A673 (cell line): ENCODE measurements at regions not wholly inside any gene's neighbourhood (a gene's known extent, or its start where the extent isn't known, plus 50 kb on each side); places are given as distances from the start of the nearest gene placed in this dataset.

Experiments used
- BruUV-seq: library from RNA; stranded (reverse); fragments of 400-500 nt; replicated peaks from 2 replicates; lab custom pipeline; 2021; lab: Mats Ljungman, UMichigan
- CTCF ChIA-PET: fragments of 300-600 bp; sonication (Branson Sonifier 250); formaldehyde crosslinking; loops from one replicate; lab custom pipeline; 2022; ENCODE audit warnings: antibody characterized with exemption; lab: Charles Lee
- POLR2A ChIA-PET: fragments of 300-600 bp; sonication (Branson Sonifier 250); formaldehyde crosslinking; loops from one replicate; lab custom pipeline; 2022; ENCODE audit warnings: antibody characterized with exemption; ENCODE audit not compliant: low non-redundant PET; lab: Charles Lee
- DNase-seq: peaks from one replicate; pipeline ENCODE4 v3.0.0-alpha.2; 2015; ENCODE audit warnings: low spot score
- H3K27ac ChIP-seq: fragments of 200-600 bp; sonication (generic); 2 replicates; pipeline ENCODE4 v1.5.1; 2016; ENCODE audit warnings: mixed run types, low read depth, mild to moderate bottlenecking, mixed read lengths, antibody characterized with exemption, low read length; ENCODE audit not compliant: poor library complexity, severe bottlenecking
- H3K27me3 ChIP-seq: fragments of 200-600 bp; sonication (generic); replicated peaks from 2 replicates; pipeline ENCODE4 v1.6.1; 2017; ENCODE audit warnings: mixed run types, low read depth, mild to moderate bottlenecking, mixed read lengths, antibody characterized with exemption, low read length; ENCODE audit not compliant: insufficient read depth, poor library complexity
- H3K36me3 ChIP-seq: fragments of 200-600 bp; sonication (generic); 2 replicates; pipeline ENCODE4 v1.6.1; 2016; ENCODE audit warnings: mixed run types, mild to moderate bottlenecking, mixed read lengths, antibody characterized with exemption, low read length; ENCODE audit not compliant: insufficient read depth, poor library complexity, severe bottlenecking
- H3K4me1 ChIP-seq: fragments of 200-600 bp; sonication (generic); 2 replicates; pipeline ENCODE4 v1.6.1; 2017; ENCODE audit warnings: mixed run types, mild to moderate bottlenecking, mixed read lengths, antibody characterized with exemption, low read length; ENCODE audit not compliant: insufficient read depth, poor library complexity, severe bottlenecking
- H3K4me3 ChIP-seq: fragments of 200-600 bp; sonication (generic); 2 replicates; pipeline ENCODE4 v1.5.1; 2016; ENCODE audit warnings: low read depth, mixed run types, mild to moderate bottlenecking, mixed read lengths, low read length; ENCODE audit not compliant: poor library complexity, severe bottlenecking
- H3K9me3 ChIP-seq: fragments of 200-600 bp; sonication (generic); 2 replicates; pipeline ENCODE4 v1.6.1; 2016; ENCODE audit warnings: mixed run types, low read depth, mild to moderate bottlenecking, mixed read lengths, antibody characterized with exemption, low read length; ENCODE audit not compliant: poor library complexity, severe bottlenecking
- EZH2 ChIP-seq: fragments of 200-600 bp; sonication (generic); IDR thresholded peaks from 2 replicates; pipeline ENCODE4 v1.6.1; 2017; ENCODE audit warnings: borderline replicate concordance, low read depth, mild to moderate bottlenecking, mixed read lengths, antibody characterized with exemption, low read length; ENCODE audit not compliant: poor library complexity, severe bottlenecking
- intact Hi-C: fragments of 100-400 bp; cut with micrococcal nuclease; formaldehyde crosslinking; loops from one replicate; pipeline ENCODE4 v1.10.0; 2022; ENCODE audit not compliant: unreplicated experiment
- TF ChIP-seq, protein P1 (sequence below): fragments of 300-800, 200-600 bp; sonication (generic); conservative IDR thresholded peaks from 2 replicates; pipeline ENCODE4 v1.5.1; 2017; ENCODE audit warnings: low read depth, mild to moderate bottlenecking, antibody characterized with exemption, low read length, moderate library complexity, mixed read lengths

GRCh38 chr10:108782411-108782810 is 1140.9 kb downstream of the XPNPEP1 start:
- BruUV-seq: no TSS peak
- no peaks in the 10 kb centered on the region for H3K27me3 ChIP-seq
- peaks cover 14% of the 10 kb centered on the region for H3K9me3 ChIP-seq
- H3K4me3 ChIP-seq: no peak overlapping the region
- H3K27ac ChIP-seq: no peak overlapping the region
- H3K36me3 ChIP-seq: no peaks in the 10 kb centered on the region
- no peaks in the 10 kb centered on the region for H3K4me1 ChIP-seq
- no peak for TF ChIP-seq EZH2
- TF ChIP-seq, protein P1, sequence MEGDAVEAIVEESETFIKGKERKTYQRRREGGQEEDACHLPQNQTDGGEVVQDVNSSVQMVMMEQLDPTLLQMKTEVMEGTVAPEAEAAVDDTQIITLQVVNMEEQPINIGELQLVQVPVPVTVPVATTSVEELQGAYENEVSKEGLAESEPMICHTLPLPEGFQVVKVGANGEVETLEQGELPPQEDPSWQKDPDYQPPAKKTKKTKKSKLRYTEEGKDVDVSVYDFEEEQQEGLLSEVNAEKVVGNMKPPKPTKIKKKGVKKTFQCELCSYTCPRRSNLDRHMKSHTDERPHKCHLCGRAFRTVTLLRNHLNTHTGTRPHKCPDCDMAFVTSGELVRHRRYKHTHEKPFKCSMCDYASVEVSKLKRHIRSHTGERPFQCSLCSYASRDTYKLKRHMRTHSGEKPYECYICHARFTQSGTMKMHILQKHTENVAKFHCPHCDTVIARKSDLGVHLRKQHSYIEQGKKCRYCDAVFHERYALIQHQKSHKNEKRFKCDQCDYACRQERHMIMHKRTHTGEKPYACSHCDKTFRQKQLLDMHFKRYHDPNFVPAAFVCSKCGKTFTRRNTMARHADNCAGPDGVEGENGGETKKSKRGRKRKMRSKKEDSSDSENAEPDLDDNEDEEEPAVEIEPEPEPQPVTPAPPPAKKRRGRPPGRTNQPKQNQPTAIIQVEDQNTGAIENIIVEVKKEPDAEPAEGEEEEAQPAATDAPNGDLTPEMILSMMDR: no peak
- ChIA-PET CTCF (no interaction called here), POLR2A (no interaction called here)
- DNase-seq: no peak
- intact Hi-C loops: loop anchor here (10.0 kb wide), 2 partner anchors 238 to 412 kb away; no protein-coding TSS in a partner anchor

- Histone ChIP-seq H3K36me3 (no peaks in the 10 kb centered on the region), H3K9me3 (peaks cover 4% of the 10 kb centered on the region), H3K4me1 (no peaks in the 10 kb centered on the region), H3K27me3 (no peaks in the 10 kb centered on the region), H3K27ac (no peak overlapping the region), H3K4me3 (no peak overlapping the region)
- no TSS peak for BruUV-seq
- ChIA-PET POLR2A (no interaction called here), CTCF (no interaction called here)
- no peak for DNase-seq
- TF ChIP-seq, protein P1: no peak
- TF ChIP-seq EZH2: no peak
- intact Hi-C loops: no loop called here
These were observed 1143.8 kb downstream of the XPNPEP1 start for GRCh38 chr10:108779501-108779900.

GRCh38 chr10:108775911-108776475 is 1147.3 kb downstream of the XPNPEP1 start:
- no peaks in the 10 kb centered on the region for H3K27me3 ChIP-seq
- H3K36me3 ChIP-seq: no peaks in the 10 kb centered on the region
- DNase-seq: no peak
- TF ChIP-seq, protein P1: no peak
- no peak for TF ChIP-seq EZH2
- H3K4me1 ChIP-seq: no peaks in the 10 kb centered on the region
- intact Hi-C loops: no loop called here
- H3K9me3 ChIP-seq: no peaks in the 10 kb centered on the region
- BruUV-seq: no TSS peak
- ChIA-PET CTCF (no interaction called here), POLR2A (no interaction called here)
- H3K27ac ChIP-seq: no peak overlapping the region
- no peak overlapping the region for H3K4me3 ChIP-seq
